ENCODE measurements at regions not wholly inside any gene's neighbourhood (a gene's known extent, or its start where the extent isn't known, plus 50 kb on each side); places are given as distances from the start of the nearest gene placed in this dataset.

DNA sequence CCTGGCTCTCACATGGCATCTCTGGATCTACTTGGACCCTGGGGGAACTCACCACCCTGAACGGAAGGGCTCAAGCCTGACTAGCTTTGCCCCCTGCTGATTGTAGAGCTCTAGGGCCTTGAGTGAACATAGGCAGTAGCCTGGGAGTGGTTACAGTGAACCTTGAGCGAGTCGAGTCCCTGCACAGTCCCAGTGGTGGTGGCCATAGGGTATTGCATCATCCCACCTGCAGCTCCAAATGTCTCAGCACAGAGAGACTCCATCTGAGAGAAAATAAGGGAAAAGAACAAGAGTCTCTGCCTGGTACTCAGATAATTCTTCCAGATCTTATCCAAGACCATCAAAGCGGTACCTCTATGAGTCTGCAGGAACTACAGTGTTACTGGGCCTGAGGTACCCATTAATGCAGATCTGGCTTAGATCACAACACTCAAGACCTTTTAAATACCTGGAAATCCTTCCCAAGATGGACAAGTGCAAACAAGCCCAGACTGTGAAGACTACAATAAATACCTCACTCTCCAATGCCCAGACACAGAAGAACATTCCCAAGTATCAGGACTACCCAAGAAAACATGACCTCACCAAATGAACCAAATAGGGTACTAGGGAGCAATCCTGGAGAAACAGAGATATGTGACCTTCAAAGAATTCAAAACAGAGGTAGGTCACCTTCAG is 167.5 kb upstream of the TET2 start:
- Histone ChIP-seq H3K27me3 (replicated peaks) (no peaks in the 10 kb centered on the region), H3K27ac (no peak overlapping the region), H3K4me3 (ENCODE audit: low read depth, low read length) (no peak overlapping the region), H3K36me3 (replicated peaks) (no peaks in the 10 kb centered on the region)
- TF ChIP-seq, protein P1, sequence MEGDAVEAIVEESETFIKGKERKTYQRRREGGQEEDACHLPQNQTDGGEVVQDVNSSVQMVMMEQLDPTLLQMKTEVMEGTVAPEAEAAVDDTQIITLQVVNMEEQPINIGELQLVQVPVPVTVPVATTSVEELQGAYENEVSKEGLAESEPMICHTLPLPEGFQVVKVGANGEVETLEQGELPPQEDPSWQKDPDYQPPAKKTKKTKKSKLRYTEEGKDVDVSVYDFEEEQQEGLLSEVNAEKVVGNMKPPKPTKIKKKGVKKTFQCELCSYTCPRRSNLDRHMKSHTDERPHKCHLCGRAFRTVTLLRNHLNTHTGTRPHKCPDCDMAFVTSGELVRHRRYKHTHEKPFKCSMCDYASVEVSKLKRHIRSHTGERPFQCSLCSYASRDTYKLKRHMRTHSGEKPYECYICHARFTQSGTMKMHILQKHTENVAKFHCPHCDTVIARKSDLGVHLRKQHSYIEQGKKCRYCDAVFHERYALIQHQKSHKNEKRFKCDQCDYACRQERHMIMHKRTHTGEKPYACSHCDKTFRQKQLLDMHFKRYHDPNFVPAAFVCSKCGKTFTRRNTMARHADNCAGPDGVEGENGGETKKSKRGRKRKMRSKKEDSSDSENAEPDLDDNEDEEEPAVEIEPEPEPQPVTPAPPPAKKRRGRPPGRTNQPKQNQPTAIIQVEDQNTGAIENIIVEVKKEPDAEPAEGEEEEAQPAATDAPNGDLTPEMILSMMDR (IDR thresholded peaks at IDR 0.05; ENCODE audit: low read depth, low read length, missing control alignments), result no peak
- in situ Hi-C loops (cut with HindIII; ENCODE audit: low pct_ligation_motif_present, low sequenced_read_pairs), result no loop called here
- DNase-seq, result no peak

GRCh38 chr4:104983615-104984179 is 163.0 kb upstream of the TET2 start:
- no peak overlapping the region for H3K27ac ChIP-seq
- no peaks in the 10 kb centered on the region for H3K27me3 ChIP-seq (replicated peaks)
- DNase-seq, result no peak
- no peak overlapping the region for H3K4me3 ChIP-seq (ENCODE audit: low read depth, low read length)
- in situ Hi-C loops (cut with HindIII; ENCODE audit: low pct_ligation_motif_present, low sequenced_read_pairs), result no loop called here
- TF ChIP-seq, protein P1 (IDR thresholded peaks at IDR 0.05; ENCODE audit: low read depth, low read length, missing control alignments), result no peak
- H3K36me3 ChIP-seq (replicated peaks), result no peaks in the 10 kb centered on the region

DNA sequence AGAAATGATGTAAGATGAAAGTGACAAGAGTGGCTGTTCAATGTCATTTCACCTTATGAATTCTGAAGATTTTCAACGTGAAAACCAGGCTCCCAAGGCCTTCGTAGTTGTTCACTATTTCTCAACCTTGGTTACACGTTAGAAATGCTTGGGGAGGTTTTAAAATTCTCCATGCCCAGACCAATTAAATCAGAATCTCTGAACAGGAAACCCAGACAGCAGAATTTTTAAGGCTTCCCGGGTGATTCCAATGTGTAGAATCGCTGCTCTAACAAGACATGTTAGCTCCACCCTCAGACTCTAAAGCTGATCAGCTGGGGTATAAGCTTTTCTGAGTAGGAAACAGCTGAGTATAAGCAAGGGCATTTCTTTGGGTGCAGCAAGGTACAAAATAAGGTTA is 160.4 kb upstream of the TET2 start:
- Histone ChIP-seq H3K4me3 (ENCODE audit: low read depth, low read length) (no peak overlapping the region), H3K27me3 (replicated peaks) (no peaks in the 10 kb centered on the region), H3K36me3 (replicated peaks) (no peaks in the 10 kb centered on the region), H3K27ac (no peak overlapping the region)
- TF ChIP-seq, protein P1 (IDR thresholded peaks at IDR 0.05; ENCODE audit: low read depth, low read length, missing control alignments), result no peak
- no peak for DNase-seq
- in situ Hi-C loops (cut with HindIII; ENCODE audit: low pct_ligation_motif_present, low sequenced_read_pairs), result no loop called here

DNA sequence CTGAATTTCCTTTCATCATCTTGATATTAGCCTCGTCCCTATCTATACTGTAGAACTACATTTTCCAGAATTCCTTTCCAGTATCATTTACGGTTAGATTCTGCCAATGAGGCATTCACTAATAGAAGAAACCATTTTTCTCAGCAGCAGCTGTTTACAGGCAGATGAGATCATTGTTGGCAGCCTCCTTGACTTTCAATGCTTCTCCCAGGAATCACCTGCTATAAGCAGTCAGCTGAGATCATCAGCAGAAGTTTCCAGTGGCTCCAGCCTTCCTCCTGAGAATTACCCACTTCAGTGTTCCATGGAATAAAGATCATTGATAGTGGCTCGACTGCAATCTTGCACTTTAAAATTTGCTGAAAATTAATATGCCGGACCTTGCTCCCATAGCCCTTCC is 157.3 kb upstream of the TET2 start:
- no peak for DNase-seq
- Histone ChIP-seq H3K36me3 (replicated peaks) (no peaks in the 10 kb centered on the region), H3K27me3 (replicated peaks) (no peaks in the 10 kb centered on the region), H3K27ac (no peak overlapping the region), H3K4me3 (ENCODE audit: low read depth, low read length) (no peak overlapping the region)
- TF ChIP-seq, protein P1 (IDR thresholded peaks at IDR 0.05; ENCODE audit: low read depth, low read length, missing control alignments), result no peak
- in situ Hi-C loops (cut with HindIII; ENCODE audit: low pct_ligation_motif_present, low sequenced_read_pairs), result no loop called here

DNA sequence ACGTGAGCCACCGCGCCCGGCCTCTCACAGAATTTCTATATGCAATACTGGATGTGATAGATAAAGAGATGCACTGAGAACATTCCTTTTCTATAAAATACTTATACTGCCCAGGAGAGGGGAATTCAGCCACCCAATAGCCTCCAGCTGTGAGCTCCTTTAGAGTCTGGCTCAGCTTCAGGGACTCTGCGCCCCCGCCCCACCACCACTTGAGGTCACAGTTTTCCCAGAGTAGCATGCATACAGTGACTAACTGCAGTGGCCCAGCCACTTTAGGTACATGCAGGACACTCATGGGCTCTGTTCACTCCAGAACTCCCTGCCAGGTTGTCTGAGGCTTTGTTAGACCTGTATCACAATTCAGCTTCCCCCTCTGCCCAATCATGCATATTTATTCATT is 144.4 kb upstream of the TET2 start:
- H3K27ac ChIP-seq, result no peak overlapping the region

More for the DNA sequence above, 144.4 kb upstream of the TET2 start:
- Histone ChIP-seq H3K4me3 (ENCODE audit: low read depth, low read length) (no peak overlapping the region), H3K27me3 (replicated peaks) (no peaks in the 10 kb centered on the region), H3K36me3 (replicated peaks) (no peaks in the 10 kb centered on the region)
- TF ChIP-seq, protein P1 (IDR thresholded peaks at IDR 0.05; ENCODE audit: low read depth, low read length, missing control alignments), result no peak
- no peak for DNase-seq
- in situ Hi-C loops (cut with HindIII; ENCODE audit: low pct_ligation_motif_present, low sequenced_read_pairs), result no loop called here

All from brain microvascular endothelial cell (primary cell).